ENCODE measurements at regions not wholly inside any gene's neighbourhood (a gene's known extent, or its start where the extent isn't known, plus 50 kb on each side); places are given as distances from the start of the nearest gene placed in this dataset.

GRCh38 chr6:125658759-125659431 is 90.5 kb upstream of the HEY2 start (continued):
- TF ChIP-seq USF1 (IDR thresholded peaks at IDR 0.05; ENCODE audit: borderline replicate concordance, low read depth) (no peak), MXI1 (IDR thresholded peaks at IDR 0.05; ENCODE audit: low read depth, low read length) (no peak), POLR2AphosphoS5 (IDR thresholded peaks at IDR 0.05; ENCODE audit: low read depth, low read length) (no peak), NFIC (IDR thresholded peaks at IDR 0.05; ENCODE audit: borderline replicate concordance) (no peak), GATA2 (CRISPR knock-in tag; IDR thresholded peaks at IDR 0.05) (no peak), MAX (IDR thresholded peaks at IDR 0.05; ENCODE audit: low read depth) (no peak), PBX3 (IDR thresholded peaks at IDR 0.05) (no peak)

GRCh38 chr6:125659887-125660286 is 89.5 kb upstream of the HEY2 start:
- Histone ChIP-seq H2AFZ (ENCODE audit: low read depth) (no peak overlapping the region), H3K9me3 (no peaks in the 10 kb centered on the region), H4K20me1 (ENCODE audit: insufficient read depth) (no peaks in the 10 kb centered on the region), H3K27ac (ENCODE audit: low read depth in 2 of 2, low read length in 1 of 2) (no peak overlapping the region), H3K79me2 (ENCODE audit: insufficient read depth) (no peaks in the 10 kb centered on the region), H3K4me3 (ENCODE audit: low read depth in 2 of 2, low read length in 1 of 2) (no peak overlapping the region), H3K9ac (no peak overlapping the region), H3K9me2 (no peaks in the 10 kb centered on the region), H3K36me3 (replicated peaks in 1 of 2; ENCODE audit: control insufficient read depth in 1 of 2, insufficient read depth in 2 of 2, low read length in 1 of 2) (no peaks in the 10 kb centered on the region), H3F3A (replicated peaks; ENCODE audit: insufficient read depth) (no peaks in the 10 kb centered on the region), H3K27me3 (ENCODE audit: insufficient read depth) (no peaks in the 10 kb centered on the region), H3K4me1 (ENCODE audit: control insufficient read depth in 1 of 2, insufficient read depth in 2 of 2, low read depth in 1 of 2, low read length in 1 of 2) (no peaks in the 10 kb centered on the region), H3K4me2 (no peak overlapping the region)
- CTCF ChIA-PET = no interaction called here
- POLR2A ChIA-PET = no interaction called here
- no peak for TF ChIP-seq USF2 (IDR thresholded peaks at IDR 0.05; ENCODE audit: borderline replicate concordance, low read depth, low read length)
- TF ChIP-seq TEAD4 (IDR thresholded peaks at IDR 0.05; ENCODE audit: borderline replicate concordance, insufficient read depth) = no peak
- no peak for TF ChIP-seq RXRA (IDR thresholded peaks at IDR 0.05; ENCODE audit: borderline replicate concordance, low read depth)
- TF ChIP-seq MEF2A (IDR thresholded peaks at IDR 0.05; ENCODE audit: borderline replicate concordance, low read depth) = no peak
- no peak for TF ChIP-seq IRF3 (IDR thresholded peaks at IDR 0.05; ENCODE audit: low read depth, low read length)
- TF ChIP-seq TCF12 (IDR thresholded peaks at IDR 0.05) = no peak
- no peak for TF ChIP-seq NFIC (IDR thresholded peaks at IDR 0.05; ENCODE audit: borderline replicate concordance)
- no peak for TF ChIP-seq RCOR1 (IDR thresholded peaks at IDR 0.05; ENCODE audit: low read length)
- TF ChIP-seq PBX3 (IDR thresholded peaks at IDR 0.05) = no peak
- no peak for DNase-seq
- WGBS (ENCODE audit: low lambda C conversion rate) = 3% methylated on average over 1 of the region's 1 CpG
